Heart right ventricle (tissue), 16 donors: ENCODE measurements at regions not wholly inside any gene's neighbourhood (a gene's known extent, or its start where the extent isn't known, plus 50 kb on each side); places are given as distances from the start of the nearest gene placed in this dataset.

ENCODE experiments used
- ATAC-seq, 8 donors: fragments of 200-7000 bp; cut with Tn5 transposase; one replicate each; pipeline ENCODE4 v1.9.1; 2020; ENCODE audit warnings: mild to moderate bottlenecking in 8 of 8, moderate library complexity in 8 of 8, moderate number of reproducible peaks in 1 of 8
- DNase-seq, 2 donors: peaks; one replicate each; pipeline ENCODE4 v3.0.0-alpha.2; 2020
- H3K27ac ChIP-seq, 10 donors: fragments of 200-600 bp; sonication (generic) in 2 of 10; one replicate each; pipeline versions ENCODE4 v1.5.0 to v1.8.0; 2020 to 2022; ENCODE audit warnings: mild to moderate bottlenecking in 3 of 10
- H3K27me3 ChIP-seq, 7 donors: fragments of 200-600 bp; one replicate each; pipeline ENCODE4 v1.8.0; 2021 to 2022; ENCODE audit warnings: mild to moderate bottlenecking in 2 of 7
- H3K36me3 ChIP-seq, 9 donors: fragments of 200-600 bp; sonication (generic) in 1 of 9; one replicate each; pipeline versions ENCODE4 v1.5.0 to v1.8.0; 2020 to 2022; ENCODE audit warnings: mild to moderate bottlenecking in 2 of 9
- H3K4me1 ChIP-seq, 9 donors: fragments of 200-600 bp; sonication (generic) in 1 of 9; one replicate each; pipeline versions ENCODE4 v1.5.0 to v1.8.0; 2020 to 2022; ENCODE audit warnings: mild to moderate bottlenecking in 4 of 9
- H3K4me3 ChIP-seq, 10 donors: fragments of 200-600 bp; sonication (generic) in 2 of 10; one replicate each; pipeline versions ENCODE4 v1.5.0 to v1.8.0; 2020 to 2022; ENCODE audit warnings: mild to moderate bottlenecking in 7 of 10, moderate library complexity in 2 of 10
- H3K9me3 ChIP-seq, 11 donors: fragments of 200-600 bp in 10 of 11; sonication (generic) in 2 of 11; one replicate each; pipeline versions ENCODE4 v1.5.0 to v1.8.0; 2013 to 2022; ENCODE audit warnings: mild to moderate bottlenecking in 2 of 11, control low read depth in 1 of 11, moderate library complexity in 1 of 11
- WGBS, 2 donors: extraction: QIAGEN DNeasy Blood & Tissue Kit; methylation state at CpG; one replicate each; pipeline ENCODE4 v1.1.7; 2013; ENCODE audit warnings: inconsistent platforms in 1 of 2; 5-methylcytosine and 5-hydroxymethylcytosine counted together
- intact Hi-C, 10 donors: fragments of 100-400 bp; cut with DNase I; formaldehyde crosslinking; loops; one replicate each; pipeline versions ENCODE4 v1.11.1 to v1.14.2; 2022
- TF ChIP-seq, protein P1 (sequence below), 9 donors: fragments of 200-600 bp; sonication (generic) in 2 of 9; IDR thresholded peaks; one replicate each; pipeline versions ENCODE4 v1.5.0 to v1.8.0; 2021 to 2022; ENCODE audit warnings: antibody characterized with exemption in 9 of 9, mild to moderate bottlenecking in 5 of 9, moderate library complexity in 1 of 9
- donor health status: Arrhythmogenic right ventricular cardiomyopathy.
- donor health status: ischemic (EF 13 %, LVEDD 7.1; RV severe dilation, severe dysfunction).
- donor health status: healthy with polysubstance abuse.
- donor health status: DM: no; HTN: yes; CAD: no.
- donor health status: DM: no; HTN: no; CAD: no.
- donor health status: ischemic (EF 25% LVEDD 6.9; RV normal size, moderate dysfunction).
- donor health status: ischemic (EF 25% LVEDD 5.7; RV mildly dilated, moderate dysfunction).
- donor health status: healthy.
- donor health status: DM: yes; HTN: yes; CAD: no.
- donor health status: Ischemic cardiomyopathy.
- donor health status: ischemic (EF 35%, LVEDD 5.7; RV mildly dilated, moderate dysfunction).
- donor health status: nonischemic (EF 11% LVEDD 7.7; RV severe dilation, severe dysfunction).
- donor health status: DM: yes; HTN: yes; CAD: no.
- donor health status: PGD.
- donor health status: ischemic (EF 29% LVEDD 5.4; RV normal size, mild dysfunction).
- donor health status: nonischemic (EF 23%, LVEDD 6.1; RV moderate dilation, normal function).

DNA sequence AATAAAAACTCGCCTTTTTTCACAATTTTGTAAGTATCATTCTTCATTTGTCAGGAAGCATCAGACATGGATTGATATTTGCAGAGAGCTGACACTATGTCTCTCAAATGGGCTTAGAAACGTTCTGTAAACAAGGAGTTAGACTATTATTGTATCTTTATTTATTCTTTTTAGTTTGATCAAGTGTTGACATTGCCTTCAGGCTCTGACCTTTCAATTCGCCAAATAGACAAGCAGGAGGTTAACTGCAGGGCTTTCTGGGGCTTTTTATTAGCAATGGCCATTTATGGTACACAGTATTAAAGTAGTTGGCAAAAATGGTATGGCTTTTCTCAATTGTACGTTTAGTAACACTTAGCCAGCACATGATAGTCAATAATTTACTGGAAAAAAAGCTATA is 221.7 kb downstream of the ZWINT start:
- Histone ChIP-seq H3K4me3 (no peak overlapping the region), H3K27me3 (no peaks in the 10 kb centered on the region), H3K4me1 (no peaks in the 10 kb centered on the region), H3K36me3 (no peaks in the 10 kb centered on the region), H3K9me3 (no peaks in the 10 kb centered on the region), H3K27ac (no peak overlapping the region)
- TF ChIP-seq, protein P1, sequence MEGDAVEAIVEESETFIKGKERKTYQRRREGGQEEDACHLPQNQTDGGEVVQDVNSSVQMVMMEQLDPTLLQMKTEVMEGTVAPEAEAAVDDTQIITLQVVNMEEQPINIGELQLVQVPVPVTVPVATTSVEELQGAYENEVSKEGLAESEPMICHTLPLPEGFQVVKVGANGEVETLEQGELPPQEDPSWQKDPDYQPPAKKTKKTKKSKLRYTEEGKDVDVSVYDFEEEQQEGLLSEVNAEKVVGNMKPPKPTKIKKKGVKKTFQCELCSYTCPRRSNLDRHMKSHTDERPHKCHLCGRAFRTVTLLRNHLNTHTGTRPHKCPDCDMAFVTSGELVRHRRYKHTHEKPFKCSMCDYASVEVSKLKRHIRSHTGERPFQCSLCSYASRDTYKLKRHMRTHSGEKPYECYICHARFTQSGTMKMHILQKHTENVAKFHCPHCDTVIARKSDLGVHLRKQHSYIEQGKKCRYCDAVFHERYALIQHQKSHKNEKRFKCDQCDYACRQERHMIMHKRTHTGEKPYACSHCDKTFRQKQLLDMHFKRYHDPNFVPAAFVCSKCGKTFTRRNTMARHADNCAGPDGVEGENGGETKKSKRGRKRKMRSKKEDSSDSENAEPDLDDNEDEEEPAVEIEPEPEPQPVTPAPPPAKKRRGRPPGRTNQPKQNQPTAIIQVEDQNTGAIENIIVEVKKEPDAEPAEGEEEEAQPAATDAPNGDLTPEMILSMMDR (IDR thresholded peaks at IDR 0.05), result no peak
- DNase-seq (no peak), ATAC-seq (no peak)
- WGBS, 2 donors, result 51 to 60% methylated on average over 4 of the region's 4 CpGs
- intact Hi-C loops, result no loop called here

DNA sequence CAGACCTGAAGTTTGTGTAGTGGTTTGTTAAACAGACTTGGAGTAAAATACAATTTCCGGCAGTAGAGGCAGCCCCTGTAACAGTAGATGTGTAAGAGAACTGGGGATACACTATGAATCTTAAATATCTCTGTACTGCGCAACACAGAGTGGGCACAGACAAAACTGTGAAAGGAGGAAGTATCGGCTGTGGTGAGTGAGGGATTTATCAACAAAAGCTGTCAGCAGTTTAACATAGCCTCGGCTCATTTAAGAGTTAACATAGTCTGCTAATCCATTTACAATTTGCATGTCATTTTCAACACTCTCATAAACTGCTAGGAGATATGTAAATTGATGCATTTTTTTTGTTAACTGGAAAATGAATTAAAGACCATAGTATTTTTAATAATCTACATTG is 225.2 kb downstream of the ZWINT start:
- intact Hi-C loops, result no loop called here
- no peaks in the 10 kb centered on the region for H3K4me1 ChIP-seq
- H3K27ac ChIP-seq, result no peak overlapping the region
- H3K36me3 ChIP-seq, result no peaks in the 10 kb centered on the region
- H3K9me3 ChIP-seq, result peaks cover 0 to 4% (median 0%) of the 10 kb centered on the region in 11 donors
- WGBS, 2 donors, result 63 to 67% methylated on average over 4 of the region's 4 CpGs
- no peaks in the 10 kb centered on the region for H3K27me3 ChIP-seq
- TF ChIP-seq, protein P1 (IDR thresholded peaks at IDR 0.05), result no peak
- ATAC-seq (no peak), DNase-seq (no peak)
- H3K4me3 ChIP-seq, result no peak overlapping the region

GRCh38 chr10:56123247-56123646 is 237.8 kb downstream of the ZWINT start:
- TF ChIP-seq, protein P1 (IDR thresholded peaks at IDR 0.05), result no peak
- no peak overlapping the region for H3K4me3 ChIP-seq
- no peak for DNase-seq
- intact Hi-C loops, result no loop called here
- H3K27me3 ChIP-seq, result no peaks in the 10 kb centered on the region
- 38 to 48% methylated on average over 1 of the region's 1 CpG for WGBS, 2 donors
- no peak overlapping the region for H3K27ac ChIP-seq
- no peak for ATAC-seq
- no peaks in the 10 kb centered on the region for H3K36me3 ChIP-seq
- H3K9me3 ChIP-seq, result no peaks in the 10 kb centered on the region
- no peaks in the 10 kb centered on the region for H3K4me1 ChIP-seq

- TF ChIP-seq, protein P1 (IDR thresholded peaks at IDR 0.05), result no peak
- no peaks in the 10 kb centered on the region for H3K4me1 ChIP-seq
- H3K27me3 ChIP-seq, result no peaks in the 10 kb centered on the region
- intact Hi-C loops, result no loop called here
- H3K4me3 ChIP-seq, result no peak overlapping the region
- ATAC-seq (no peak), DNase-seq (no peak)
- H3K27ac ChIP-seq, result no peak overlapping the region
- no peaks in the 10 kb centered on the region for H3K36me3 ChIP-seq
- WGBS, 2 donors, result 25 to 41% methylated on average over 1 of the region's 1 CpG
- no peaks in the 10 kb centered on the region for H3K9me3 ChIP-seq
Measured at GRCh38 chr10:56116684-56117083, 244.4 kb downstream of the ZWINT start.

DNA sequence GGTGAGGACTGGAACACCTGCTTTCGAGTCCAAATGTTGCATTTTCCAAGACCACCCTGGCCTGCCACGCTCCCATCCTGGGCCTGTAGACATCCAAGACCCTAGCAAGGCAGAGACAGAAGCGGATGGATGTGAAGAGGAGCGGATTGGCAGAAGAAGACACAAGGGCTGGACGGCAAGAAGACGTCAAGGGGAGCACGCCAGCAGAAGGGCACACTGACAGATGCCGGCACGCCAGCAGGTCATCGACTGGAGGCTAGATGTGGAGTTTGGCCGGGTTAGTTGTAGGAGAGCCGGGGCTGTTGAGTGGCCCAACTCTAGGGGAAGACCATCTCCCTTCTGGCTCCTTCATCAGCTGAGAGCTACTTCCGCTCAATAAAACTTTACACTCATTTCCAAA is 251.6 kb downstream of the ZWINT start:
- WGBS, 2 donors, result 86 to 93% methylated on average over 13 of the region's 13 CpGs
- no peaks in the 10 kb centered on the region for H3K36me3 ChIP-seq
- ATAC-seq (no peak), DNase-seq (no peak)
- H3K27ac ChIP-seq, result no peak overlapping the region
- H3K27me3 ChIP-seq, result no peaks in the 10 kb centered on the region
- H3K9me3 ChIP-seq, result no peaks in the 10 kb centered on the region
- H3K4me1 ChIP-seq, result no peaks in the 10 kb centered on the region
- TF ChIP-seq, protein P1 (IDR thresholded peaks at IDR 0.05), result no peak
- intact Hi-C loops, result no loop called here
- H3K4me3 ChIP-seq, result no peak overlapping the region
